Right cardiac atrium (tissue), 5 donors: ENCODE measurements at regions not wholly inside any gene's neighbourhood (a gene's known extent, or its start where the extent isn't known, plus 50 kb on each side); places are given as distances from the start of the nearest gene placed in this dataset.

Source experiments
- ATAC-seq, 2 donors: fragments of 200-7000 bp; cut with Tn5 transposase; one replicate each; pipeline versions ENCODE4 v1.8.0 to v1.9.1; 2020; ENCODE audit warnings: moderate library complexity in 2 of 2, mild to moderate bottlenecking in 1 of 2
- DNase-seq, 3 donors: peaks; one replicate each; pipeline ENCODE4 v3.0.0-alpha.2; 2020
- H3K27ac ChIP-seq: one replicate; pipeline ENCODE4 v1.5.1; 2013; ENCODE audit warnings: mild to moderate bottlenecking, low read length, control low read depth, moderate library complexity
- H3K27me3 ChIP-seq: one replicate; pipeline ENCODE4 v1.6.1; 2013; ENCODE audit not compliant: control insufficient read depth, insufficient read depth
- H3K4me1 ChIP-seq: one replicate; pipeline ENCODE4 v1.6.1; 2013; ENCODE audit warnings: low read length; ENCODE audit not compliant: control insufficient read depth, insufficient read depth
- H3K4me3 ChIP-seq: one replicate; pipeline ENCODE4 v1.5.1; 2013; ENCODE audit warnings: low read length, control low read depth
- H3K9me3 ChIP-seq: one replicate; pipeline ENCODE4 v1.6.1; 2013; ENCODE audit warnings: low read length; ENCODE audit not compliant: control insufficient read depth
- WGBS: extraction: QIAGEN DNeasy Blood & Tissue Kit; methylation state at CpG from one replicate; pipeline ENCODE4 v1.1.7; 2013; 5-methylcytosine and 5-hydroxymethylcytosine counted together
- intact Hi-C, 4 donors: fragments of 100-400 bp; cut with DNase I; formaldehyde crosslinking; loops; one replicate each; pipeline versions ENCODE4 v1.11.0 to v1.14.0; 2022 to 2023
- donor health status: healthy with polysubstance abuse.
- donor health status: DM: no; HTN: yes; CAD: no.
- donor health status: DM: no; HTN: no; CAD: no.
- donor health status: DM: no; HTN: yes; CAD: no; lungs with severe emphysema.
- donor health status: DM: yes; HTN: yes; CAD: no.

DNA sequence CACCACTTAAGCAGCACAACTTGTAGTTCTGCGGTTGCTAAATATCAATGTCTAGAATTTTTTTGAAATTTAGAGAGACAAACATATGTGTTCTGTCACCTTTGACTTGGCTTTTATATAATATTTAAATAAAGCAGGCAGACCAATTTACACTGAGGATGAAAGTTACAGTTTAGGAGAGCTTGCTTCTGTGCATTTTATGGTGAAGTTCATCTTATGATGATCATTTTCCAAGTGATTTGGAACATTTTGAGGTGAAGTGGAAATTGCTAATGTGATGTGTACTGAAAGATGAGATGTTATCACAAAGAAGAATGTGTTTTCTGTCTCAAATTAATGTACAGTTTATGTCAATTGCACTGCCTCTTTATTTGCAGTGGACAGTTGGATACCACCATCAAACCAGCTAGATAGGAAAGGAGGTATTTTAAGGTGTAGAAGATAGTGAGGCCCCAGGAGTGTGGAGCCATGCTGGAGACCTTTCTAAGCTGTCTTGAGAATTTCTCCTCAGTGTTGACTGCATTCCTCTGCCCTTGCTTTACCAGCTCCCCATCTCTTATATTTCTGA is 461.9 kb downstream of the UTRN start:
- no peaks in the 10 kb centered on the region for H3K9me3 ChIP-seq
- no peak overlapping the region for H3K4me3 ChIP-seq
- no peak overlapping the region for H3K27ac ChIP-seq
- intact Hi-C loops, result no loop called here
- no peak for DNase-seq
- 97% methylated on average over 1 of the region's 1 CpG for WGBS
- H3K4me1 ChIP-seq, result peaks cover 1% of the 10 kb centered on the region
- H3K27me3 ChIP-seq, result no peaks in the 10 kb centered on the region
- ATAC-seq, result no peak

DNA sequence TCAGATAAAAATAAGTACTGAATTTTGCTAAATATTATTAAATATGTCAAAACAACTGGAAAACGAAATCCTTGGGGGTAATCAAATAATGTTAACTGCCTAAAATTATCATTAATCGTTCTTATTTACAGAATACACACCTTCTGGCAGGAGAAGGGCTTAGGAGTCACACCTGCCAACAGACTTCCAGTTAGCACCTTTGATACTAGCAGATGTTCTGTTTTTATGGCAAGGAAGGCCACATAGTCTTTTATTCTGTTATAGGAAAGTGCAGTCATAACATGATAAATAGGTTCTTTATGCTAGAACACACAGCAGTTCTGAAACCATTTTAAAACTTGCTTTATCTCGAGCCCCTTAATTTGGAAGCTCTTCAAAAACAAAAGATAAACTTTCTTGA is 464.1 kb downstream of the UTRN start:
- Histone ChIP-seq H3K27me3 (no peaks in the 10 kb centered on the region), H3K9me3 (no peaks in the 10 kb centered on the region), H3K27ac (no peak overlapping the region), H3K4me3 (no peak overlapping the region), H3K4me1 (peaks cover 1% of the 10 kb centered on the region)
- no peak for ATAC-seq
- no peak for DNase-seq
- intact Hi-C loops, result no loop called here
- WGBS, result 88% methylated on average over 3 of the region's 3 CpGs

GRCh38 chr6:144753023-144753705 is 468.0 kb downstream of the UTRN start:
- Histone ChIP-seq H3K9me3 (no peaks in the 10 kb centered on the region), H3K4me1 (no peaks in the 10 kb centered on the region), H3K4me3 (no peak overlapping the region), H3K27ac (no peak overlapping the region), H3K27me3 (no peaks in the 10 kb centered on the region)
- 95% methylated on average over 2 of the region's 2 CpGs for WGBS
- intact Hi-C loops, result no loop called here
- DNase-seq (no peak), ATAC-seq (no peak)

DNA sequence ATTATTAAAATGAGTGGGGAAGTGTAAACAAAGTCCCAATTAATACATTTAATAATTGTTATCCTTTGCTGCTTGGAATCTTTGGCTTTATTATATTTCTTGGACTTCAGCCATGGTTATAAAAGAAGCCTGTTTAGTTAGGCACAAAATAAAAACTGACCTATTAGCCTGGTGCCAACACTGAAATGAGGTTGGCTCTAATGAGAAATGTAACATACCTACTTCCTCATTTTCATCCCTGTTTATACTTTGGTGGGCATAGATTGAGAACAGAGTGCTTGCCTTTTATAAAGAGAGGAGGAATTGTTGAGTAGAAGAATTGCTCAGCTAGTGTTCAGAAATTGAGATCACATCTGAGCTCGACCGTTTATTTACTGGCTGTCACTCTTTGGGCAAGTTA is 471.3 kb downstream of the UTRN start:
- H3K9me3 ChIP-seq, result no peaks in the 10 kb centered on the region
- H3K27ac ChIP-seq, result no peak overlapping the region
- WGBS, result 52% methylated on average over 2 of the region's 2 CpGs
- DNase-seq (no peak), ATAC-seq (no peak)
- no peaks in the 10 kb centered on the region for H3K4me1 ChIP-seq
- no peaks in the 10 kb centered on the region for H3K27me3 ChIP-seq
- intact Hi-C loops, result no loop called here
- H3K4me3 ChIP-seq, result no peak overlapping the region

GRCh38 chr6:144757299-144757698 is 472.2 kb downstream of the UTRN start:
- Histone ChIP-seq H3K27me3 (no peaks in the 10 kb centered on the region), H3K4me3 (no peak overlapping the region), H3K4me1 (no peaks in the 10 kb centered on the region), H3K27ac (no peak overlapping the region), H3K9me3 (no peaks in the 10 kb centered on the region)
- WGBS, result 97% methylated on average over 3 of the region's 3 CpGs
- intact Hi-C loops, result no loop called here
- DNase-seq (no peak), ATAC-seq (no peak)

- no peak for ATAC-seq
- H3K9me3 ChIP-seq, result no peaks in the 10 kb centered on the region
- no peak overlapping the region for H3K27ac ChIP-seq
- DNase-seq, result no peak
- no peaks in the 10 kb centered on the region for H3K4me1 ChIP-seq
- intact Hi-C loops, result no loop called here
- H3K27me3 ChIP-seq, result no peaks in the 10 kb centered on the region
- no peak overlapping the region for H3K4me3 ChIP-seq
- 88% methylated on average over 3 of the region's 3 CpGs for WGBS
Observed at GRCh38 chr6:144757730-144758129, 472.6 kb downstream of the UTRN start.

- Histone ChIP-seq H3K4me1 (no peaks in the 10 kb centered on the region), H3K4me3 (no peak overlapping the region), H3K9me3 (no peaks in the 10 kb centered on the region), H3K27me3 (no peaks in the 10 kb centered on the region), H3K27ac (no peak overlapping the region)
- ATAC-seq, result no peak
- WGBS, result 79% methylated on average over 3 of the region's 3 CpGs
- intact Hi-C loops, result no loop called here
- no peak for DNase-seq
Observed at GRCh38 chr6:144758602-144759001, 473.5 kb downstream of the UTRN start.

DNA sequence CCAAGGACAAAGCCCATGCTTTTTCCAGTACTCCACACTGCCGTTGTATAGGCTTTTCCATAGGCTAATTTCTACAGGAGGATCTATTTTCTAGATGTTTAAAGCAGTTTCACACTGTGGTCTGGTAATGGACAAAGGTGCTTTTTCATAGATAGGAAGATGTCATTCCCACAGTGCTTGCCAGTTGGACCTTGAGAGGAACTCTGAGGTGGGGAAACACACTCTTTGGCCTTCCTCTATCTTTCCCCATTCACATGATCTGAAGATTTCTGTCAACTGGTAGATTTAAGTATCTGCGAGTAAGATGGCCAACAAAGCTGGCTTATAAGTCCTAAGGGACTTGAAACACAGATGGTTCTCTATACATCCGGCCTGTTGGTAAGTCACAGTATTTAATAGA is 477.3 kb downstream of the UTRN start:
- Histone ChIP-seq H3K4me3 (no peak overlapping the region), H3K27ac (no peak overlapping the region), H3K9me3 (no peaks in the 10 kb centered on the region), H3K27me3 (no peaks in the 10 kb centered on the region), H3K4me1 (no peaks in the 10 kb centered on the region)
- intact Hi-C loops, result no loop called here
- ATAC-seq, result no peak
- DNase-seq, result no peak
- WGBS, result 96% methylated on average over 3 of the region's 3 CpGs

DNA sequence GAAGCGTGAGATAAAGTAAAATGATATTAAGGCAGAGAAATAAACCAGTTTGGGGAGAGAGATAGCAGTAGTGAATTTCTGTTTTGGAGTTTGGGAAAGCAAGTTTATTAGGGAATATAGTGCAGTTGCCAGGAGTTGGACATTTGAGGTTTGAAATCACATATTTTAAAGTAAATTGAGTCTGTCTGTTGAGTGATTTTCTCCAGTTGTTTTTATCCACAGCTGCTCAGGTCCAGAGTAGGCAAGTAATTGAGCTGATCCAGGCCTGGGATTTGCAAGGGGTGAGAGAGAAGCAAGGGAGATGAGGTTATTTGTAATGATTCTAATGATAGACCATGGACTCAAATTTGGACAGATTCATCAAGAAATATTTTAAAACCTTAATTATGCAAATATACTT is 481.9 kb downstream of the UTRN start:
- ATAC-seq (no peak), DNase-seq (no peak)
- no peaks in the 10 kb centered on the region for H3K9me3 ChIP-seq
- no peaks in the 10 kb centered on the region for H3K4me1 ChIP-seq
- intact Hi-C loops, result no loop called here
- H3K27ac ChIP-seq, result no peak overlapping the region
- H3K27me3 ChIP-seq, result no peaks in the 10 kb centered on the region
- WGBS, result 76% methylated on average over 1 of the region's 1 CpG
- H3K4me3 ChIP-seq, result no peak overlapping the region

- ATAC-seq (no peak), DNase-seq (no peak)
- intact Hi-C loops, result no loop called here
Observed at GRCh38 chr6:144768551-144769075, 483.5 kb downstream of the UTRN start.

GRCh38 chr6:144769142-144769541 is 484.0 kb downstream of the UTRN start:
- Histone ChIP-seq H3K9me3 (no peaks in the 10 kb centered on the region), H3K27me3 (no peaks in the 10 kb centered on the region), H3K27ac (no peak overlapping the region), H3K4me1 (no peaks in the 10 kb centered on the region), H3K4me3 (no peak overlapping the region)
- 42% methylated on average over 3 of the region's 3 CpGs for WGBS
- DNase-seq (no peak), ATAC-seq (no peak)
- intact Hi-C loops, result no loop called here

More at GRCh38 chr6:144768551-144769075, 483.5 kb downstream of the UTRN start:
- Histone ChIP-seq H3K9me3 (no peaks in the 10 kb centered on the region), H3K4me1 (no peaks in the 10 kb centered on the region), H3K27ac (no peak overlapping the region), H3K4me3 (no peak overlapping the region), H3K27me3 (no peaks in the 10 kb centered on the region)
